ENCODE measurements at regions not wholly inside any gene's neighbourhood (a gene's known extent, or its start where the extent isn't known, plus 50 kb on each side); places are given as distances from the start of the nearest gene placed in this dataset.

DNA sequence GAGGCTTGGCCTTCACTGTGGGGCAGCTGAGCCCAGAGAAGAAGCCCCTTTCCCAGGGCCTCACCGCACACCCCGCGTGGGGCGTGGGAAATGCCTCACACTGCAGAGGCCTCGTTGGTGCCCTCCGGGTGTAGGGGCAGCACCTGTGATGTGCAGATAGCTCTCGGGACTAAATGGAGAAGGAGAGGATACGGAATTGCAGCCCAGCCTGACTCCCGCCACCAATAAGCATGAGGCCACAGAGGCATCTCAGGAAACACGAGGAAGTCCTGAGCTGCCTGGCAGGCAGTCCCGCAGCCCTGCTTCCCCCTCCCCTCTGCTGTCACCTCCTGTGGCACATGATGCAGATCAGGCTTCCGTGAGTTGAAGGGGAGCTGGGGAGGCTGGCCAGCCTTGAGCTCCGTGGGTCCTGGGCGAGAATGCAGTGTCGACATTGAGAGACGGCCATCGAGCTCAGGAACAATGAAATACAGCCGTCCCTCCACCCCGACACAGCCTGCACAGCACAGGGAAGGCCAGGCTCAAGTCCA lies 59.6 kb upstream of the PPP2R2D start:
- no peak overlapping the region for H3K4me3 Mint-ChIP-seq

More for the DNA sequence above, 59.6 kb upstream of the PPP2R2D start:
- WGBS (ENCODE audit: extremely low coverage, insufficient read length, low lambda C conversion rate): no CpG with 5 or more reads among the region's 19 CpGs
- Histone ChIP-seq H3K23ac (ENCODE audit: insufficient read length, low read depth, low read length) (no peak overlapping the region), H4K5ac (ENCODE audit: insufficient read length, low read depth, low read length) (no peak overlapping the region), H3K56ac (ENCODE audit: insufficient read length, low read depth, low read length) (no peak overlapping the region), H3K4me1 (ENCODE audit: insufficient read depth, low read length) (no peaks in the 10 kb centered on the region), H2BK15ac (ENCODE audit: low read depth, low read length) (no peak overlapping the region), H3K14ac (ENCODE audit: insufficient read depth, low read length) (peak overlapping the region; percentile 81), H2BK5ac (ENCODE audit: insufficient read length, low read length) (no peak overlapping the region), H3K4ac (ENCODE audit: low read depth, low read length) (no peak overlapping the region), H3K27me3 (ENCODE audit: insufficient read depth, low read length) (no peaks in the 10 kb centered on the region), H2BK12ac (ENCODE audit: insufficient read length, low read depth, low read length) (no peak overlapping the region), H3K18ac (ENCODE audit: insufficient read length, low read depth, low read length) (no peak overlapping the region), H3K4me2 (ENCODE audit: insufficient read depth, insufficient read length, low read length) (no peak overlapping the region), H2AFZ (ENCODE audit: low read length) (no peak overlapping the region), H4K20me1 (ENCODE audit: control insufficient read depth, insufficient read depth, insufficient read length) (peaks cover 2% of the 10 kb centered on the region), H3K79me2 (ENCODE audit: insufficient read depth, low read length) (no peaks in the 10 kb centered on the region), H4K8ac (replicated peaks; ENCODE audit: insufficient read length, low read depth, low read length) (no peak overlapping the region), H3K9me3 (ENCODE audit: control insufficient read depth, low read depth, low read length) (no peaks in the 10 kb centered on the region), H3K27ac (ENCODE audit: insufficient read length, low read depth, low read length) (no peak overlapping the region), H3K79me1 (ENCODE audit: insufficient read depth, low read depth, low read length, poor library complexity, severe bottlenecking) (no peaks in the 10 kb centered on the region), H2AK5ac (ENCODE audit: insufficient read length, low read length) (no peak overlapping the region), H4K91ac (ENCODE audit: insufficient read length, low read depth, low read length) (no peak overlapping the region), H3K23me2 (ENCODE audit: insufficient read length, low read depth, low read length, poor library complexity, severe bottlenecking) (no peaks in the 10 kb centered on the region), H3K9ac (ENCODE audit: extremely low read depth, insufficient read length, low read length) (no peak overlapping the region), H2BK120ac (ENCODE audit: low read depth, low read length, poor library complexity, severe bottlenecking) (no peak overlapping the region), H3T11ph (ENCODE audit: low read length) (no peak overlapping the region), H2BK20ac (ENCODE audit: low read depth, low read length, poor library complexity, severe bottlenecking) (no peak overlapping the region)
- Mint-ChIP-seq H3K36me3 (ENCODE audit: insufficient read depth in 1 of 3, low read depth in 3 of 3) (no peaks in the 10 kb centered on the region), H3K9me3 (peaks cover 5 to 9% of the 10 kb centered on the region in 2 experiments), H3K4me1 (peaks cover 0 to under 1% of the 10 kb centered on the region in 2 experiments; a peak in 1 of 4 replicates), H3K27me3 (ENCODE audit: low read depth) (no peaks in the 10 kb centered on the region; the same call in 1 of the 2 replicates), H3K27ac (no peak overlapping the region)
- DNase-seq: peak; percentile 35
- TF ChIP-seq, protein P1, sequence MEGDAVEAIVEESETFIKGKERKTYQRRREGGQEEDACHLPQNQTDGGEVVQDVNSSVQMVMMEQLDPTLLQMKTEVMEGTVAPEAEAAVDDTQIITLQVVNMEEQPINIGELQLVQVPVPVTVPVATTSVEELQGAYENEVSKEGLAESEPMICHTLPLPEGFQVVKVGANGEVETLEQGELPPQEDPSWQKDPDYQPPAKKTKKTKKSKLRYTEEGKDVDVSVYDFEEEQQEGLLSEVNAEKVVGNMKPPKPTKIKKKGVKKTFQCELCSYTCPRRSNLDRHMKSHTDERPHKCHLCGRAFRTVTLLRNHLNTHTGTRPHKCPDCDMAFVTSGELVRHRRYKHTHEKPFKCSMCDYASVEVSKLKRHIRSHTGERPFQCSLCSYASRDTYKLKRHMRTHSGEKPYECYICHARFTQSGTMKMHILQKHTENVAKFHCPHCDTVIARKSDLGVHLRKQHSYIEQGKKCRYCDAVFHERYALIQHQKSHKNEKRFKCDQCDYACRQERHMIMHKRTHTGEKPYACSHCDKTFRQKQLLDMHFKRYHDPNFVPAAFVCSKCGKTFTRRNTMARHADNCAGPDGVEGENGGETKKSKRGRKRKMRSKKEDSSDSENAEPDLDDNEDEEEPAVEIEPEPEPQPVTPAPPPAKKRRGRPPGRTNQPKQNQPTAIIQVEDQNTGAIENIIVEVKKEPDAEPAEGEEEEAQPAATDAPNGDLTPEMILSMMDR (conservative IDR thresholded peaks at IDR 0.05): no peak
